Esophagus muscularis mucosa (tissue), 4 donors: ENCODE measurements at regions not wholly inside any gene's neighbourhood (a gene's known extent, or its start where the extent isn't known, plus 50 kb on each side); places are given as distances from the start of the nearest gene placed in this dataset.

Source experiments
- DNase-seq: peaks from one replicate; pipeline ENCODE4 v3.0.0-alpha.2; 2017; ENCODE audit errors: extremely low spot score
- H3K27ac ChIP-seq, 4 donors: fragments of 200-600 bp; sonication (generic); replicated peaks in 1 of 4; 1 replicate in 3 of 4; 2 replicates in 1 of 4; pipeline ENCODE4 v1.5.1; 2016 to 2019; ENCODE audit warnings: mild to moderate bottlenecking in 1 of 4
- H3K27me3 ChIP-seq, 4 donors: fragments of 200-600 bp; sonication (generic); one replicate each; pipeline versions ENCODE4 v1.5.1 to v1.6.0; 2016 to 2019
- H3K36me3 ChIP-seq, 4 donors: fragments of 200-600 bp; sonication (generic); one replicate each; pipeline ENCODE4 v1.5.1; 2016 to 2019
- H3K4me1 ChIP-seq, 4 donors: fragments of 200-600 bp; sonication (generic); one replicate each; pipeline ENCODE4 v1.5.1; 2016 to 2019
- H3K4me3 ChIP-seq, 4 donors: fragments of 200-600 bp; sonication (generic); 1 replicate in 2 of 4; 2 replicates in 2 of 4; pipeline ENCODE4 v1.5.1; 2016 to 2019; ENCODE audit warnings: mild to moderate bottlenecking in 4 of 4, moderate library complexity in 1 of 4
- H3K9me3 ChIP-seq, 4 donors: fragments of 200-600 bp; sonication (generic); 1 replicate in 3 of 4; 2 replicates in 1 of 4; pipeline ENCODE4 v1.5.1; 2016 to 2019
- EP300 ChIP-seq: sonication (generic); formaldehyde crosslinking; IDR thresholded peaks from one replicate; pipeline ENCODE4 v1.6.1; 2017; ENCODE audit warnings: antibody characterized with exemption
- POLR2A ChIP-seq: fragments of 450-650 bp; IDR thresholded peaks from one replicate; pipeline ENCODE4 v1.6.1; 2017; ENCODE audit warnings: antibody characterized with exemption, moderate library complexity, mild to moderate bottlenecking, low read depth
- POLR2AphosphoS5 ChIP-seq, 2 donors: sonication (generic); formaldehyde crosslinking; IDR thresholded peaks; one replicate each; pipeline ENCODE4 v1.6.1; 2017; ENCODE audit warnings: antibody characterized with exemption in 2 of 2
- WGBS: methylation state at CpG from one replicate; pipeline ENCODE4 v1.1.5; 2018; 5-methylcytosine and 5-hydroxymethylcytosine counted together
- intact Hi-C: fragments of 100-400 bp; cut with DNase I; formaldehyde crosslinking; loops from one replicate; pipeline ENCODE4 v1.15.1; 2023
- TF ChIP-seq, protein P1 (sequence below), 3 experiments: fragments of 200-600 bp in 2 of 3; fragments of 450-650 bp in 1 of 3; sonication (generic) in 2 of 3; IDR thresholded peaks; one replicate each; pipeline ENCODE4 v1.5.1; 2017 to 2019; ENCODE audit warnings: antibody characterized with exemption in 3 of 3, mild to moderate bottlenecking in 2 of 3, moderate library complexity in 1 of 3

DNA sequence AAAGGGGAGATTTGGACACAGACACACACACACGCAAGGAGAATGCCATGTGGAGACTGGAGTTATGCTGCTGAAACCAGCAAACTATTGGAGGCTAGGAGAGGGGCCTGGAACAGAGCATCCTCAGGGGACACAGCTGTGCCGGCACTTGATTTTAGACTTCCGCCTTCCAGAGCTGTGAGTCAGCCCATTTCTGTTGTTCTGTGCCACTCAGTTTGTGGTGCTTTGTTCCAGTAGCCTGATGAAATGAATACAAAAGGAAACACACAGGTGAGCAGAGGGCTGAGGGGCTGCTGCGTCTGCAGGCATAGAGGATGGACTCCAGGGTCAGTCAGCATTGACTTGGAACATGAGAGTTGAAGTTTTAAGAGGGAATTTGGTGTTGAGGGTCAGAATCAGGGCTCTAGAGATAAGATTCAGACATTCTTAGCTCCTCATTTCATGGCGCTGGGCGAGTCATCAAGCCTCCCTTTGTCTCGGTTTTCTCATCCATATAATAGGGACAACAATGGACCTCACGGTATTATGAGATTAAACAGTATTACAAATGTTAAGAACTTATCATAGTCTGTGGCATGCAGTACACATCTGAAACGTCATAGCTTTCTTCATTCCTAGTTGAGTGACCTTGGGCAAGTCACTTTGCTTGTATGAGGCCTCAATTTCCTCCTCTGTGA, 191.0 kb downstream of the MIAT start:
- WGBS = 82% methylated on average over 9 of the region's 9 CpGs
- DNase-seq = peak; percentile 62
- intact Hi-C loops = no loop called here

DNA sequence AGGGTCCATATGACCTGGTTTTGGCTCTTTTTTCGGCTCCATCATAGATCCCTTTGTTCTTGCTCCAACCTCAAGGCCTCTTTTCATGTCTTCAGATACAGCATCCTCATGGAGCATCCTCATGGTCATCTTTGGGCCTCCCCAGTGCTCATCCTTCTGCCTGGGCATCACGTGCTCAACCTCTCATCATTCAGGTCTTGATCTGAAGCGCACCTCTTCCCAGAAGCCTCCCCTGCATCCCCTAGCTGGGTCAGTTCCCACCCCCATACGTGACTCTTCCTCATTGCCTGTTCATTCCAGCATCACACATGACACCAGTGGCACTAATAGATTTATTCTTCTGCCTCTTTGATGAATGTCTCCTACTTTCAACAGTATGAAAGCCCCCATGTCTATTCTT, 192.2 kb downstream of the MIAT start:
- Histone ChIP-seq H3K9me3 (no peaks in the 10 kb centered on the region), H3K27ac (no peak overlapping the region), H3K4me1 (peaks cover 0 to 7% (median 2%) of the 10 kb centered on the region in 4 donors), H3K4me3 (no peak overlapping the region), H3K27me3 (no peaks in the 10 kb centered on the region), H3K36me3 (no peaks in the 10 kb centered on the region)
- peak; percentile 57 for DNase-seq
- intact Hi-C loops = no loop called here
- 96% methylated on average over 4 of the region's 4 CpGs for WGBS
- no peak for TF ChIP-seq POLR2AphosphoS5 (IDR thresholded peaks at IDR 0.05)
- TF ChIP-seq, protein P1, sequence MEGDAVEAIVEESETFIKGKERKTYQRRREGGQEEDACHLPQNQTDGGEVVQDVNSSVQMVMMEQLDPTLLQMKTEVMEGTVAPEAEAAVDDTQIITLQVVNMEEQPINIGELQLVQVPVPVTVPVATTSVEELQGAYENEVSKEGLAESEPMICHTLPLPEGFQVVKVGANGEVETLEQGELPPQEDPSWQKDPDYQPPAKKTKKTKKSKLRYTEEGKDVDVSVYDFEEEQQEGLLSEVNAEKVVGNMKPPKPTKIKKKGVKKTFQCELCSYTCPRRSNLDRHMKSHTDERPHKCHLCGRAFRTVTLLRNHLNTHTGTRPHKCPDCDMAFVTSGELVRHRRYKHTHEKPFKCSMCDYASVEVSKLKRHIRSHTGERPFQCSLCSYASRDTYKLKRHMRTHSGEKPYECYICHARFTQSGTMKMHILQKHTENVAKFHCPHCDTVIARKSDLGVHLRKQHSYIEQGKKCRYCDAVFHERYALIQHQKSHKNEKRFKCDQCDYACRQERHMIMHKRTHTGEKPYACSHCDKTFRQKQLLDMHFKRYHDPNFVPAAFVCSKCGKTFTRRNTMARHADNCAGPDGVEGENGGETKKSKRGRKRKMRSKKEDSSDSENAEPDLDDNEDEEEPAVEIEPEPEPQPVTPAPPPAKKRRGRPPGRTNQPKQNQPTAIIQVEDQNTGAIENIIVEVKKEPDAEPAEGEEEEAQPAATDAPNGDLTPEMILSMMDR (IDR thresholded peaks at IDR 0.05) = no peak
- TF ChIP-seq POLR2A = no peak
- no peak for TF ChIP-seq EP300

More for the DNA sequence above, 191.0 kb downstream of the MIAT start:
- Histone ChIP-seq H3K36me3 (no peaks in the 10 kb centered on the region), H3K9me3 (no peaks in the 10 kb centered on the region), H3K4me3 (no peak overlapping the region), H3K27ac (no peak overlapping the region), H3K4me1 (peaks cover 0 to 7% (median 2%) of the 10 kb centered on the region in 4 donors), H3K27me3 (no peaks in the 10 kb centered on the region)
- TF ChIP-seq EP300 (no peak), POLR2AphosphoS5 (IDR thresholded peaks at IDR 0.05) (no peak), POLR2A (no peak)
- TF ChIP-seq, protein P1 (IDR thresholded peaks at IDR 0.05) = no peak

GRCh38 chr22:26851125-26851524, 193.7 kb downstream of the MIAT start:
- Histone ChIP-seq H3K27me3 (no peaks in the 10 kb centered on the region), H3K4me3 (no peak overlapping the region), H3K4me1 (no peaks in the 10 kb centered on the region), H3K27ac (no peak overlapping the region), H3K36me3 (no peaks in the 10 kb centered on the region), H3K9me3 (no peaks in the 10 kb centered on the region)
- DNase-seq = peak; percentile 74
- intact Hi-C loops = no loop called here
- 80% methylated on average over 1 of the region's 1 CpG for WGBS
- TF ChIP-seq POLR2A = no peak
- TF ChIP-seq, protein P1 (IDR thresholded peaks at IDR 0.05) = no peak
- no peak for TF ChIP-seq POLR2AphosphoS5 (IDR thresholded peaks at IDR 0.05)
- no peak for TF ChIP-seq EP300

- 48% methylated on average over 6 of the region's 6 CpGs for WGBS
- TF ChIP-seq, protein P1 (IDR thresholded peaks at IDR 0.05) = no peak
- TF ChIP-seq EP300 (no peak), POLR2AphosphoS5 (IDR thresholded peaks at IDR 0.05) (no peak), POLR2A (no peak)
- Histone ChIP-seq H3K27me3 (no peaks in the 10 kb centered on the region), H3K27ac (no peak overlapping the region), H3K9me3 (no peaks in the 10 kb centered on the region), H3K4me3 (no peak overlapping the region), H3K4me1 (no peaks in the 10 kb centered on the region), H3K36me3 (no peaks in the 10 kb centered on the region)
- intact Hi-C loops = no loop called here
- DNase-seq = peak; percentile 62
These were observed 194.8 kb downstream of the MIAT start for GRCh38 chr22:26852176-26852575.

- TF ChIP-seq POLR2A (no peak), POLR2AphosphoS5 (IDR thresholded peaks at IDR 0.05) (no peak), EP300 (no peak)
- TF ChIP-seq, protein P1 (IDR thresholded peaks at IDR 0.05) = no peak
- no peak overlapping the region for H3K27ac ChIP-seq
- H3K4me1 ChIP-seq = no peaks in the 10 kb centered on the region
- H3K4me3 ChIP-seq = no peak overlapping the region
- DNase-seq = no peak
- WGBS = 57% methylated on average over 4 of the region's 4 CpGs
- intact Hi-C loops = no loop called here
- no peaks in the 10 kb centered on the region for H3K36me3 ChIP-seq
- H3K27me3 ChIP-seq = no peaks in the 10 kb centered on the region
- H3K9me3 ChIP-seq = no peaks in the 10 kb centered on the region
These were observed 195.7 kb downstream of the MIAT start for GRCh38 chr22:26853071-26853470.
